ENCODE measurements at regions not wholly inside any gene's neighbourhood (a gene's known extent, or its start where the extent isn't known, plus 50 kb on each side); places are given as distances from the start of the nearest gene placed in this dataset.

DNA sequence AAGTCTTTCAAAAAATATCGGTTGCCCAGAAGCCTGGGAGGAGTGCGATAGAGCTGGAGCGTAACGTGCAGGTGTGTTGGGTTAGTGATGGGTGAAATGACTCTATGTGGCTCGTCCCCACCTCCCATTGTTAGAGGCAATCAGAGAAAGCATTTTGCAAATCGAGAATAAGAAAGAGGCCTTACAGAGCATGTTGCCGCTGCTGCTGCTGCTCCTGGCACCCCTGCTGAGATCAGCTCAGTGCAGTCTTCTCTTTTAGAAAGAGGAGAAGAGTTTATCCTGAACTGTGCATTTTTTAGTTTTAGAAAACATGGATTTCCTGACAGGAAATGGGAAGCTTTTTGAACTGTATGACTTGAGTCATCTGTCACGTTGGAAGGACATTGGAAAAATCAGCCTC is 774.5 kb upstream of the RBFOX1 start:
- intact Hi-C loops (cut with micrococcal nuclease), result no loop called here
- Histone ChIP-seq H3K9me1 (replicated peaks; ENCODE audit: control insufficient read depth, extremely low read depth, insufficient read depth, low read length) (no peaks in the 10 kb centered on the region), H3K4me3 (replicated peaks in 1 of 3; ENCODE audit: insufficient read depth in 1 of 3, low read depth in 1 of 3, low read length in 3 of 3) (no peak overlapping the region), H3K9me3 (replicated peaks; ENCODE audit: control insufficient read depth, insufficient read depth, low read length) (peaks cover 3% of the 10 kb centered on the region), H3K9ac (replicated peaks; ENCODE audit: extremely low read depth, insufficient read depth, low read length) (no peak overlapping the region), H3K36me3 (ENCODE audit: control insufficient read depth in 2 of 2, extremely low read depth in 1 of 2, insufficient read depth in 2 of 2, low read length in 2 of 2) (no peaks in the 10 kb centered on the region), H3K27me3 (ENCODE audit: control insufficient read depth in 2 of 2, insufficient read depth in 2 of 2, low read length in 2 of 2) (no peaks in the 10 kb centered on the region), H3K79me2 (ENCODE audit: control insufficient read depth, insufficient read depth, low read length) (no peaks in the 10 kb centered on the region), H3K27ac (ENCODE audit: insufficient read depth, low read depth, low read length) (no peak overlapping the region), H3K4me2 (ENCODE audit: insufficient read depth, low read length) (no peak overlapping the region), H2AFZ (ENCODE audit: low read depth, low read length) (no peak overlapping the region), H4K20me1 (replicated peaks; ENCODE audit: control insufficient read depth, extremely low read depth, insufficient read depth, low read length) (no peaks in the 10 kb centered on the region), H3K4me1 (ENCODE audit: control insufficient read depth, extremely low read depth, insufficient read depth, low read length) (no peaks in the 10 kb centered on the region)
- no peak for FAIRE-seq
- dilution Hi-C loops (cut with MboI; ENCODE audit: extremely low pct_ligation_motif_present, low sequenced_read_pairs), result no loop called here
- ChIA-PET CTCF (no interaction called here), POLR2A (no interaction called here)
- DNase-seq (ENCODE audit: low read depth, low spot score), result no peak
- no TSS peak for BruUV-seq (replicated peaks)
- TF ChIP-seq FOS (IDR thresholded peaks at IDR 0.05; ENCODE audit: borderline replicate concordance, insufficient read depth, low read length), result no peak

DNA sequence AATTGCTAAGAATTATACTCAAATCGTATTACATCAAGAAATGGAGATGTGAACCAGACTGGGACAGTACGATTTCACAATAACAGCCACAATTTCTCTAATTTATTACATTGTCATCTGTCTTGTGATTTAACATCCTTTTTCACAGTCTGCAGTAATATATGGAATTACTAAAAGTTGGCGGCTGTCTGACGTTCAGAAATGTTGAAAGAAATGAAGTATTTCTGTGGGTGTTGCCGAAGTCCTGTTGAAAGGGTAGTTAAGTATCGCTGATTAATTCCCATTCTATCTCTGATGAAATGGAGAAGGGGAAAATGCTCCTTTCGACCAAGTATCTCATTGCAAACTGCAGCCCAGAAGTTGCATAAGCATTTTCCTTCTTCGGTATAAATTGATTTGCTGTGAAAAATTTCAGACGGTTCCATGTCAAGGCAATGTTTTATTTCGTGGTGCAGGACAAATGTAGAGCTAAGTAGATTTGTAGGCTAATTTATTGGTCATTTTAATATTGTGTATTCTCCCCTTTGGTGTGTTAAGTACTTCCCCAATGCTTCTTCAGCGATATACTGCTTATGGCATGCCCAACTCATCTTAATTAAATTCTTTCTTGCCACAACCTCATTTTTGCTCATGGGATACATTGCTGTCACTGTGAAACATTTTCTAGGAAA is 775.2 kb upstream of the RBFOX1 start:
- ChIA-PET POLR2A (no interaction called here), CTCF (no interaction called here)
- Histone ChIP-seq H3K4me1 (ENCODE audit: control insufficient read depth, extremely low read depth, insufficient read depth, low read length) (no peaks in the 10 kb centered on the region), H3K9me3 (replicated peaks; ENCODE audit: control insufficient read depth, insufficient read depth, low read length) (peaks cover 4% of the 10 kb centered on the region), H3K4me3 (replicated peaks in 1 of 3; ENCODE audit: insufficient read depth in 1 of 3, low read depth in 1 of 3, low read length in 3 of 3) (no peak overlapping the region), H3K4me2 (ENCODE audit: insufficient read depth, low read length) (no peak overlapping the region), H3K36me3 (ENCODE audit: control insufficient read depth in 2 of 2, extremely low read depth in 1 of 2, insufficient read depth in 2 of 2, low read length in 2 of 2) (no peaks in the 10 kb centered on the region), H2AFZ (ENCODE audit: low read depth, low read length) (no peak overlapping the region), H3K27ac (ENCODE audit: insufficient read depth, low read depth, low read length) (no peak overlapping the region), H3K27me3 (ENCODE audit: control insufficient read depth in 2 of 2, insufficient read depth in 2 of 2, low read length in 2 of 2) (no peaks in the 10 kb centered on the region), H3K9me1 (replicated peaks; ENCODE audit: control insufficient read depth, extremely low read depth, insufficient read depth, low read length) (no peaks in the 10 kb centered on the region), H4K20me1 (replicated peaks; ENCODE audit: control insufficient read depth, extremely low read depth, insufficient read depth, low read length) (no peaks in the 10 kb centered on the region), H3K9ac (replicated peaks; ENCODE audit: extremely low read depth, insufficient read depth, low read length) (no peak overlapping the region), H3K79me2 (ENCODE audit: control insufficient read depth, insufficient read depth, low read length) (no peaks in the 10 kb centered on the region)
- no TSS peak for BruUV-seq (replicated peaks)
- TF ChIP-seq, protein P1, sequence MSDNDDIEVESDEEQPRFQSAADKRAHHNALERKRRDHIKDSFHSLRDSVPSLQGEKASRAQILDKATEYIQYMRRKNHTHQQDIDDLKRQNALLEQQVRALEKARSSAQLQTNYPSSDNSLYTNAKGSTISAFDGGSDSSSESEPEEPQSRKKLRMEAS (IDR thresholded peaks at IDR 0.05; ENCODE audit: insufficient read depth, insufficient read length), result no peak
- TF ChIP-seq GATA2 (IDR thresholded peaks at IDR 0.05; ENCODE audit: insufficient read depth, insufficient read length, low read depth, low read length) (no peak), FOS (IDR thresholded peaks at IDR 0.05; ENCODE audit: borderline replicate concordance, insufficient read depth, low read length) (no peak), JUN (IDR thresholded peaks at IDR 0.05; ENCODE audit: borderline replicate concordance, insufficient read depth, insufficient read length, low read depth) (no peak), POLR2A (IDR thresholded peaks at IDR 0.05; ENCODE audit: low read depth, low read length) (no peak), EZH2 (IDR thresholded peaks at IDR 0.05; ENCODE audit: borderline replicate concordance, low read depth, low read length, severe bottlenecking) (no peak), POLR2AphosphoS5 (IDR thresholded peaks at IDR 0.05; ENCODE audit: insufficient read depth, low read depth, low read length) (no peak), MYC (IDR thresholded peaks at IDR 0.05; ENCODE audit: low read depth, low read length) (no peak)
- TF ChIP-seq, protein P2, sequence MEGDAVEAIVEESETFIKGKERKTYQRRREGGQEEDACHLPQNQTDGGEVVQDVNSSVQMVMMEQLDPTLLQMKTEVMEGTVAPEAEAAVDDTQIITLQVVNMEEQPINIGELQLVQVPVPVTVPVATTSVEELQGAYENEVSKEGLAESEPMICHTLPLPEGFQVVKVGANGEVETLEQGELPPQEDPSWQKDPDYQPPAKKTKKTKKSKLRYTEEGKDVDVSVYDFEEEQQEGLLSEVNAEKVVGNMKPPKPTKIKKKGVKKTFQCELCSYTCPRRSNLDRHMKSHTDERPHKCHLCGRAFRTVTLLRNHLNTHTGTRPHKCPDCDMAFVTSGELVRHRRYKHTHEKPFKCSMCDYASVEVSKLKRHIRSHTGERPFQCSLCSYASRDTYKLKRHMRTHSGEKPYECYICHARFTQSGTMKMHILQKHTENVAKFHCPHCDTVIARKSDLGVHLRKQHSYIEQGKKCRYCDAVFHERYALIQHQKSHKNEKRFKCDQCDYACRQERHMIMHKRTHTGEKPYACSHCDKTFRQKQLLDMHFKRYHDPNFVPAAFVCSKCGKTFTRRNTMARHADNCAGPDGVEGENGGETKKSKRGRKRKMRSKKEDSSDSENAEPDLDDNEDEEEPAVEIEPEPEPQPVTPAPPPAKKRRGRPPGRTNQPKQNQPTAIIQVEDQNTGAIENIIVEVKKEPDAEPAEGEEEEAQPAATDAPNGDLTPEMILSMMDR (IDR thresholded peaks at IDR 0.05; ENCODE audit: extremely low read depth in 1 of 2, insufficient read depth in 1 of 2, low read depth in 1 of 2, low read length in 2 of 2), result no peak
- FAIRE-seq (no peak), DNase-seq (ENCODE audit: low read depth, low spot score) (no peak)
- dilution Hi-C loops (cut with MboI; ENCODE audit: extremely low pct_ligation_motif_present, low sequenced_read_pairs), result no loop called here
- intact Hi-C loops (cut with micrococcal nuclease), result no loop called here
